GM12801 (cell line): ENCODE measurements at regions not wholly inside any gene's neighbourhood (a gene's known extent, or its start where the extent isn't known, plus 50 kb on each side); places are given as distances from the start of the nearest gene placed in this dataset.

Source experiments
- TF ChIP-seq, protein P1 (sequence below): IDR thresholded peaks from one replicate; pipeline ENCODE4 v1.5.1; 2011; ENCODE audit warnings: control low read depth; ENCODE audit not compliant: insufficient read length; ENCODE audit errors: extremely low read depth

GRCh38 chr18:72444111-72444797, 99.9 kb downstream of the CBLN2 start:
- TF ChIP-seq, protein P1, sequence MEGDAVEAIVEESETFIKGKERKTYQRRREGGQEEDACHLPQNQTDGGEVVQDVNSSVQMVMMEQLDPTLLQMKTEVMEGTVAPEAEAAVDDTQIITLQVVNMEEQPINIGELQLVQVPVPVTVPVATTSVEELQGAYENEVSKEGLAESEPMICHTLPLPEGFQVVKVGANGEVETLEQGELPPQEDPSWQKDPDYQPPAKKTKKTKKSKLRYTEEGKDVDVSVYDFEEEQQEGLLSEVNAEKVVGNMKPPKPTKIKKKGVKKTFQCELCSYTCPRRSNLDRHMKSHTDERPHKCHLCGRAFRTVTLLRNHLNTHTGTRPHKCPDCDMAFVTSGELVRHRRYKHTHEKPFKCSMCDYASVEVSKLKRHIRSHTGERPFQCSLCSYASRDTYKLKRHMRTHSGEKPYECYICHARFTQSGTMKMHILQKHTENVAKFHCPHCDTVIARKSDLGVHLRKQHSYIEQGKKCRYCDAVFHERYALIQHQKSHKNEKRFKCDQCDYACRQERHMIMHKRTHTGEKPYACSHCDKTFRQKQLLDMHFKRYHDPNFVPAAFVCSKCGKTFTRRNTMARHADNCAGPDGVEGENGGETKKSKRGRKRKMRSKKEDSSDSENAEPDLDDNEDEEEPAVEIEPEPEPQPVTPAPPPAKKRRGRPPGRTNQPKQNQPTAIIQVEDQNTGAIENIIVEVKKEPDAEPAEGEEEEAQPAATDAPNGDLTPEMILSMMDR = no peak

DNA sequence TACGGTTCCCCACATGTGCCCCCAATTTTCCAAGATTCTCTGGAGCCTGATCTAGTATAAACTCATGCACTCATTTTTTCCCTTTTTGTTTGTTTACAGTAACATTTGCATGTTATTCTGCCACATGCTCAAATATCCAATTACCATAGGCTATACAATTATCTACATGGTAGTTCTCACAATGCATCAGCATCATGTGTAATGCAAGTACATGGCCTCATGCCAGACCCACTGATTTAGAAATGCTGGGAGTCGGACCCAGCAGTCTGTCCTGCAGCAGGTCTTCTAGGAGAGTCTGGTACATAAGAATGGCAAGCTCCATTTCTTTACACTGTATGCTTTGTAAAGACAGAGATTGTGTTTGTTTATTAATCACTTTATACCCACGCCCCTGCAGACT, 107.7 kb downstream of the CBLN2 start:
- TF ChIP-seq, protein P1 = no peak

GRCh38 chr18:72433756-72434155, 110.4 kb downstream of the CBLN2 start:
- TF ChIP-seq, protein P1 = no peak

DNA sequence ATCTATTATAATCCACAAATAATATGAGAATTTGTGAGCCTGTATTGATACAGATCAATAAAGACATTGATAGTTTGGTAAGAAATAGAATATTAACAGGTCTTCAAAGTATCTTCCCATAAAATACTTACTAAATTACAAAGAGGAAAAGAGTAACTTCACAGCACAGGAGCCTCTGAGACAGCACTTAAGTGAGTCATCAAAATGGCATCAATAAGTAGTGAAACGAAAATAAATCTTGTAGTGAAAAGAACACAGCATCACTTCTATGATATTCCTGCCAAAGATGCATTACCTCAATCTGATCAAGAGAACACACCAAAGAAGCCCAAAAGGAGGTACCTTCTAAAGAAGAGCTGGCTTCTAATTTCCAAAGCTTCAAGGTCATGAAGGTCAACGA, 116.4 kb downstream of the CBLN2 start:
- TF ChIP-seq, protein P1 = no peak

GRCh38 chr18:72419914-72420313, 124.2 kb downstream of the CBLN2 start:
- TF ChIP-seq, protein P1 = no peak

- TF ChIP-seq, protein P1 = no peak
Observed at GRCh38 chr18:72412927-72413326, 131.2 kb downstream of the CBLN2 start.

DNA sequence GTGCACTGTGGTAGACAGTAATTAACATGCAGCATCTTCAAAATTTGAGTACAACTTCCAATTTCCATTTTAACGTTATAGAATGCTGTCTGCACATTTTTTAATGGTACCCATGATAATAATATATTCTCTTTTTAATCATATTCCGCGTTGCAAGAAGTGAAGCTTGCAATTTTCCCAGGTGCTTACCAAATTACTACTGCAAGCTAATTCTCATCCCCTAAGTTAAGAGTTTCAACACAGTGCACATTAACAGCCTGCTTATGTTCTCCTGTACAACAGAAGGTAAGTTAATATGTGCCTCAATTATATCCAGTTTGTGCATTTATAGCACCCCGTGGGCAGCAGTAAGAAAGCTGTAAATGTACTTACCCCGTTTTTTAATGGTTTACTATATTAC, 132.9 kb downstream of the CBLN2 start:
- TF ChIP-seq, protein P1 = no peak
